ENCODE measurements at regions not wholly inside any gene's neighbourhood (a gene's known extent, or its start where the extent isn't known, plus 50 kb on each side); places are given as distances from the start of the nearest gene placed in this dataset.
A peak's percentile ranks its signal among the peaks of the same experiment; 100 is the strongest.

DNA sequence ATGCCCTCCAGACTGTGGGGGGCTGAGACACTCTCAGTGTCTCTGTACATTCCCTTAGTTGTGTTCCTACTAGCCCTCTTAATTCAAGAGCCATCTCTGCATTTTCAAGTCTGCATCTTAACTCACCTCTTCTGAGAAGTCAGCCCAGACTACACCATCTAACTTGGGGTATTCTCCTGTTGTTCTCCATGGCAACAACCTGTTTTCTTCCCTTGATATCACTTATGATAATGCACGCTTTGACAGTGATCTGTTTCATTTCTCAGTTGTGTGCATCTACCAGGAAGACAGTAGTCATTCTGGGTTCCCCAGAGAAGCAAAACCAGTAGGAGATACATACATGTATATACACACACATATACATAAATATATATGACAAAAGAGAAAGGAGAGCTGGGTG lies 707.3 kb upstream of the IGFBP3 start:
- Histone ChIP-seq H3K36me3 (ENCODE audit: insufficient read depth, low read length) (no peaks in the 10 kb centered on the region), H2AFZ (ENCODE audit: low read depth, low read length) (no peak overlapping the region), H3K9me3 (ENCODE audit: insufficient read depth, low read depth, low read length) (no peaks in the 10 kb centered on the region), H3K4me1 (ENCODE audit: insufficient read depth, low read length) (no peaks in the 10 kb centered on the region), H3K4me3 (ENCODE audit: insufficient read depth, low read depth, low read length) (no peak overlapping the region), H3K27ac (ENCODE audit: low read depth, low read length) (no peak overlapping the region), H3K79me2 (ENCODE audit: insufficient read depth, low read length) (no peaks in the 10 kb centered on the region), H3K9ac (ENCODE audit: low read length) (no peak overlapping the region), H4K20me1 (ENCODE audit: insufficient read depth, low read length) (no peaks in the 10 kb centered on the region), H3K27me3 (ENCODE audit: insufficient read depth, low read length) (no peaks in the 10 kb centered on the region), H3K4me2 (ENCODE audit: low read length) (no peak overlapping the region)
- no peaks in the 10 kb centered on the region for H3K36me3 Mint-ChIP-seq (ENCODE audit: low read depth, unreplicated experiment)
- peaks cover 38% of the 10 kb centered on the region for H3K4me1 Mint-ChIP-seq (ENCODE audit: low read depth, unreplicated experiment)
- FAIRE-seq, result no peak
- TF ChIP-seq EZH2 (IDR thresholded peaks at IDR 0.05; ENCODE audit: insufficient read depth, low read length), result no peak
- TF ChIP-seq, protein P1, sequence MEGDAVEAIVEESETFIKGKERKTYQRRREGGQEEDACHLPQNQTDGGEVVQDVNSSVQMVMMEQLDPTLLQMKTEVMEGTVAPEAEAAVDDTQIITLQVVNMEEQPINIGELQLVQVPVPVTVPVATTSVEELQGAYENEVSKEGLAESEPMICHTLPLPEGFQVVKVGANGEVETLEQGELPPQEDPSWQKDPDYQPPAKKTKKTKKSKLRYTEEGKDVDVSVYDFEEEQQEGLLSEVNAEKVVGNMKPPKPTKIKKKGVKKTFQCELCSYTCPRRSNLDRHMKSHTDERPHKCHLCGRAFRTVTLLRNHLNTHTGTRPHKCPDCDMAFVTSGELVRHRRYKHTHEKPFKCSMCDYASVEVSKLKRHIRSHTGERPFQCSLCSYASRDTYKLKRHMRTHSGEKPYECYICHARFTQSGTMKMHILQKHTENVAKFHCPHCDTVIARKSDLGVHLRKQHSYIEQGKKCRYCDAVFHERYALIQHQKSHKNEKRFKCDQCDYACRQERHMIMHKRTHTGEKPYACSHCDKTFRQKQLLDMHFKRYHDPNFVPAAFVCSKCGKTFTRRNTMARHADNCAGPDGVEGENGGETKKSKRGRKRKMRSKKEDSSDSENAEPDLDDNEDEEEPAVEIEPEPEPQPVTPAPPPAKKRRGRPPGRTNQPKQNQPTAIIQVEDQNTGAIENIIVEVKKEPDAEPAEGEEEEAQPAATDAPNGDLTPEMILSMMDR (IDR thresholded peaks at IDR 0.05; ENCODE audit: insufficient read depth, low read depth, low read length), result no peak
- no peaks in the 10 kb centered on the region for H3K9me3 Mint-ChIP-seq (ENCODE audit: unreplicated experiment)
- DNase-seq (ENCODE audit: low read depth), result no peak
- H3K4me3 Mint-ChIP-seq (ENCODE audit: unreplicated experiment), result no peak overlapping the region
- no peaks in the 10 kb centered on the region for H3K27me3 Mint-ChIP-seq (ENCODE audit: low read depth, unreplicated experiment)
- H3K27ac Mint-ChIP-seq (ENCODE audit: unreplicated experiment), result peak overlapping the region; percentile 63

DNA sequence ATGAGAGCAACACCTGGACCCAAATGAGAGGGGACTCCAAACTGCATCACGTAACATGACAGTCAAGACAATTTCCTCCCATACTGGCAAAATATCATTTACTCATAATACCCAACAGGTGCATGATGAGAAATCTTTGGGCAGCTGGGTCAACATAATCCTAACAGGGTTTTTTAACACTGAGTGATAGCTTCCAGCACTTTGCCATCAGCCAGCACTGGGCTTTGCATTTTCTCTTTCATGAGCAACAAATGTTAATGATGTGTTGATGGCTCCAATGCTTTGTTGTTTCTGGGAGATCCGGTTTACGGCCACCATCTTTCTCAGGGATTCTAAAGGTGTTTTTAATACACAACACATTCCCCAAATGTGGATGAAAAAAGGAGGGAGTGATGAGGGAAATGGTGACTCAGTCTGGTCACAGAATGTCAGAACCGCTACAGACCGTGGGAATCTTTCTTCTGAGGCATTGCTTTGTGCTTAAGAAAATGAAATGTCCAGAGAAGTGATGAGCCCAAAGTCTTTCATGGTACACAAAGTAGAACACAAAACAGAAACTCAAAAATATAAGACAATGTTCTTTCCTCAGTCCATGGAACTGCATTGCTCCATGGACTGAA lies 705.7 kb upstream of the IGFBP3 start:
- no peaks in the 10 kb centered on the region for H3K36me3 ChIP-seq (ENCODE audit: insufficient read depth, low read length)
- no peaks in the 10 kb centered on the region for H4K20me1 ChIP-seq (ENCODE audit: insufficient read depth, low read length)
- Mint-ChIP-seq H3K27me3 (ENCODE audit: low read depth, unreplicated experiment) (no peaks in the 10 kb centered on the region), H3K27ac (ENCODE audit: unreplicated experiment) (peak overlapping the region; percentile 83), H3K4me3 (ENCODE audit: unreplicated experiment) (no peak overlapping the region), H3K9me3 (ENCODE audit: unreplicated experiment) (no peaks in the 10 kb centered on the region), H3K4me1 (ENCODE audit: low read depth, unreplicated experiment) (peaks cover 32% of the 10 kb centered on the region), H3K36me3 (ENCODE audit: low read depth, unreplicated experiment) (no peaks in the 10 kb centered on the region)
- no peak overlapping the region for H3K27ac ChIP-seq (ENCODE audit: low read depth, low read length)
- TF ChIP-seq EZH2 (IDR thresholded peaks at IDR 0.05; ENCODE audit: insufficient read depth, low read length), result no peak
- TF ChIP-seq, protein P1 (IDR thresholded peaks at IDR 0.05; ENCODE audit: insufficient read depth, low read depth, low read length), result no peak
- H3K4me2 ChIP-seq (ENCODE audit: low read length), result no peak overlapping the region
- DNase-seq (ENCODE audit: low read depth) (peak; percentile 20), FAIRE-seq (no peak)
- no peaks in the 10 kb centered on the region for H3K4me1 ChIP-seq (ENCODE audit: insufficient read depth, low read length)
- no peak overlapping the region for H3K9ac ChIP-seq (ENCODE audit: low read length)
- H3K4me3 ChIP-seq (ENCODE audit: insufficient read depth, low read depth, low read length), result no peak overlapping the region
- H3K79me2 ChIP-seq (ENCODE audit: insufficient read depth, low read length), result no peaks in the 10 kb centered on the region
- no peaks in the 10 kb centered on the region for H3K9me3 ChIP-seq (ENCODE audit: insufficient read depth, low read depth, low read length)
- H3K27me3 ChIP-seq (ENCODE audit: insufficient read depth, low read length), result no peaks in the 10 kb centered on the region
- no peak overlapping the region for H2AFZ ChIP-seq (ENCODE audit: low read depth, low read length)

DNA sequence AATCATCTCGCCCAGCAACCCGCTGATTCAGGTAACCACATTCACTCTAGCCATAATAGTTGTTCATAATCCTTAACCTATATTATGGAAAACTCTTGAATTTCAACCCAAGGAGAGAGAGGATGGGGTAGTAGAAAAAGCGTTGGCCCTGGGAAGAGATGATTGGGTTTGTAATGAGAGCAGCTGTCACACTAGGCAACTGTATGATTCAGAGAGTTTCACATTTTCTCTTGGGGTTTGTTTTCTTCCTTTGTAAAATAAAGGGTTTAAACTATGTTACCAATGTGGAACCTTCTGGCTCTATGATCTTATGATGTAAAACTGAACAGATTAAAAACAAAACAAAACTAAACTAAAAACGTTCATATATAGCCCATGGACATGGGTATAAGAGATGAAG lies 705.2 kb upstream of the IGFBP3 start:
- no peaks in the 10 kb centered on the region for H4K20me1 ChIP-seq (ENCODE audit: insufficient read depth, low read length)
- Mint-ChIP-seq H3K36me3 (ENCODE audit: low read depth, unreplicated experiment) (no peaks in the 10 kb centered on the region), H3K9me3 (ENCODE audit: unreplicated experiment) (no peaks in the 10 kb centered on the region), H3K27ac (ENCODE audit: unreplicated experiment) (peak overlapping the region; percentile 48), H3K27me3 (ENCODE audit: low read depth, unreplicated experiment) (no peaks in the 10 kb centered on the region), H3K4me1 (ENCODE audit: low read depth, unreplicated experiment) (peaks cover 32% of the 10 kb centered on the region), H3K4me3 (ENCODE audit: unreplicated experiment) (no peak overlapping the region)
- no peaks in the 10 kb centered on the region for H3K4me1 ChIP-seq (ENCODE audit: insufficient read depth, low read length)
- no peak for FAIRE-seq
- no peak overlapping the region for H3K27ac ChIP-seq (ENCODE audit: low read depth, low read length)
- no peak for TF ChIP-seq EZH2 (IDR thresholded peaks at IDR 0.05; ENCODE audit: insufficient read depth, low read length)
- TF ChIP-seq, protein P1 (IDR thresholded peaks at IDR 0.05; ENCODE audit: insufficient read depth, low read depth, low read length), result no peak
- H3K4me3 ChIP-seq (ENCODE audit: insufficient read depth, low read depth, low read length), result no peak overlapping the region
- H3K36me3 ChIP-seq (ENCODE audit: insufficient read depth, low read length), result no peaks in the 10 kb centered on the region
- no peak overlapping the region for H2AFZ ChIP-seq (ENCODE audit: low read depth, low read length)
- H3K4me2 ChIP-seq (ENCODE audit: low read length), result no peak overlapping the region
- no peak for DNase-seq (ENCODE audit: low read depth)
- no peak overlapping the region for H3K9ac ChIP-seq (ENCODE audit: low read length)
- no peaks in the 10 kb centered on the region for H3K79me2 ChIP-seq (ENCODE audit: insufficient read depth, low read length)
- H3K9me3 ChIP-seq (ENCODE audit: insufficient read depth, low read depth, low read length), result no peaks in the 10 kb centered on the region
- H3K27me3 ChIP-seq (ENCODE audit: insufficient read depth, low read length), result no peaks in the 10 kb centered on the region
